GM12878 (cell line): ENCODE measurements at regions not wholly inside any gene's neighbourhood (a gene's known extent, or its start where the extent isn't known, plus 50 kb on each side); places are given as distances from the start of the nearest gene placed in this dataset.

Experiments
- RAD51 ChIP-seq: fragments of 450-650 bp; IDR thresholded peaks from 2 replicates; pipeline ENCODE4 v1.6.1; 2016; ENCODE audit warnings: moderate library complexity, mild to moderate bottlenecking, inconsistent platforms
- SP1 ChIP-seq: IDR thresholded peaks from one replicate; pipeline ENCODE4 v1.6.1; 2011; ENCODE audit warnings: low read depth, low read length
- TARDBP ChIP-seq: IDR thresholded peaks from 2 replicates; pipeline ENCODE4 v1.6.1; 2016; ENCODE audit warnings: borderline replicate concordance

- no peak for TF ChIP-seq TARDBP
- TF ChIP-seq SP1: no peak
- TF ChIP-seq RAD51: no peak
These were observed 53.4 kb upstream of the IBSP start for GRCh38 chr4:87746001-87746400.
